Bone marrow (tissue), 2 donors: ENCODE measurements at regions not wholly inside any gene's neighbourhood (a gene's known extent, or its start where the extent isn't known, plus 50 kb on each side); places are given as distances from the start of the nearest gene placed in this dataset.
"Not testable (repeated sequence)": the region's sequence is repeated elsewhere in the genome, so short reads cannot be mapped to it uniquely, and the experiment has no call there.

Experiments used
- DNase-seq, 2 donors: peaks; one replicate each; lab custom pipeline; 2025; lab: John Stamatoyannopoulos, UW

GRCh38 chr4:83780053-83780733, 244.3 kb downstream of the GPAT3 start:
- no peak for DNase-seq

GRCh38 chr4:83779103-83780052, 243.5 kb downstream of the GPAT3 start:
- no peak for DNase-seq

- DNase-seq, result no peak
Measured at GRCh38 chr4:83772685-83773084, 236.8 kb downstream of the GPAT3 start.

- no peak for DNase-seq
Measured at GRCh38 chr4:83771113-83771705, 235.3 kb downstream of the GPAT3 start.

- DNase-seq, result no peak
Measured at GRCh38 chr4:83768146-83768545, 232.2 kb downstream of the GPAT3 start.

GRCh38 chr4:83767067-83767466, 231.2 kb downstream of the GPAT3 start:
- no peak for DNase-seq

- no peak for DNase-seq
Measured at GRCh38 chr4:83759611-83760010, 223.7 kb downstream of the GPAT3 start.

GRCh38 chr4:83758285-83758684, 222.4 kb downstream of the GPAT3 start:
- no peak for DNase-seq

GRCh38 chr4:83757121-83757621, 221.3 kb downstream of the GPAT3 start:
- no peak for DNase-seq

- DNase-seq, result no peak
Measured at GRCh38 chr4:83753260-83753659, 217.4 kb downstream of the GPAT3 start.

- no peak for DNase-seq
Measured at GRCh38 chr4:83751336-83751949, 215.5 kb downstream of the GPAT3 start.

- DNase-seq, result no peak
Measured at GRCh38 chr4:83748711-83749110, 212.8 kb downstream of the GPAT3 start.

- no peak for DNase-seq
Measured at GRCh38 chr4:83738895-83739294, 203.0 kb downstream of the GPAT3 start.

GRCh38 chr4:83734576-83734975, 198.7 kb downstream of the GPAT3 start:
- no peak for DNase-seq

- no peak for DNase-seq
Measured at GRCh38 chr4:83732114-83732635, 196.3 kb downstream of the GPAT3 start.

- DNase-seq, result no peak
Measured at GRCh38 chr4:83731609-83732008, 195.7 kb downstream of the GPAT3 start.

GRCh38 chr4:83730958-83731357, 195.1 kb downstream of the GPAT3 start:
- DNase-seq, result not testable (repeated sequence)

GRCh38 chr4:83728191-83728590, 192.3 kb downstream of the GPAT3 start:
- DNase-seq, result no peak

- DNase-seq, result no peak
Measured at GRCh38 chr4:83725336-83726085, 189.6 kb downstream of the GPAT3 start.

- DNase-seq, result no peak
Measured at GRCh38 chr4:83724485-83725335, 188.8 kb downstream of the GPAT3 start.
